ENCODE measurements at regions not wholly inside any gene's neighbourhood (a gene's known extent, or its start where the extent isn't known, plus 50 kb on each side); places are given as distances from the start of the nearest gene placed in this dataset.

- no peak for DNase-seq
Measured at GRCh38 chr6:121828146-121828886, 392.9 kb downstream of the GJA1 start.

DNA sequence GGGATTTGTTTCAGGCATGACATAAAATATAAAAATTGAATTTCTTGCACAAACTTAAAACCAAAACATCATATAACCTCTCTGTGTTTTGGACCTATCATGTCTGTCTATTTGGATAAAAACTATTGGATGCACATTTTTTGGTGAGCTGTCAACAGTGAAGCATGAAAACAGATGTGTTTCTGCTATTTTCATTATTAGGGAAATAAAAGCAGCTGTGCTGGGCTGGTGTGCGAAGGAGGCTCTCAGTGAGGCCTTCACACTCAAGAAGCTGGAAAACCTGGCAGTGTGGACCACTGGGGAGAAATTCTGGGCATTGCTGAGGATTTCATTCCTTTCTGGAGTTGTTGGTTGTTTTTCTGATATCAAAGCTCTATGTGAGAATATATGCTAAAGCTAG, 395.3 kb downstream of the GJA1 start:
- no peak for DNase-seq

GRCh38 chr6:121835662-121836061, 400.2 kb downstream of the GJA1 start:
- DNase-seq: no peak

- DNase-seq: no peak
Measured at GRCh38 chr6:121837545-121838229, 402.2 kb downstream of the GJA1 start.

- no peak for DNase-seq
Measured at GRCh38 chr6:121838842-121839241, 403.4 kb downstream of the GJA1 start.

- DNase-seq: no peak
Measured at GRCh38 chr6:121839896-121840295, 404.4 kb downstream of the GJA1 start.

DNA sequence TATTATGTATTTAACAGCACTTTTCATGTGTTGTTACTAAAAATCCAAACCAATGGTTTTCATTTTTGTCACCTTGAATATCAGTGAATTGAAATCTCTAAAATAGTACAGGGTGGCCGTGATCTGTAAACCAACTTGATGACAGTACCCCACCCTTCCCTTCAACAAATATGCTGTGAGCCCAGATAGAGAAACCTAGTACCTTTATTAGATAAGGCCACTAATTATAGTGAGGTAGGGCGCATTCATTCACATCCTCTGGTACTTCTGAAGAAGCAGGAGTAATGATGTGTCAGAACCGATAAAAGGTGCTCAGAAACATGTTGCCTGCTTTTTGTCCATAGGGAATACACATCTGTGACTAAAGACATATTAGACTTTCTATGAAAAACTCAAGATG, 409.5 kb downstream of the GJA1 start:
- no peak for DNase-seq

DNA sequence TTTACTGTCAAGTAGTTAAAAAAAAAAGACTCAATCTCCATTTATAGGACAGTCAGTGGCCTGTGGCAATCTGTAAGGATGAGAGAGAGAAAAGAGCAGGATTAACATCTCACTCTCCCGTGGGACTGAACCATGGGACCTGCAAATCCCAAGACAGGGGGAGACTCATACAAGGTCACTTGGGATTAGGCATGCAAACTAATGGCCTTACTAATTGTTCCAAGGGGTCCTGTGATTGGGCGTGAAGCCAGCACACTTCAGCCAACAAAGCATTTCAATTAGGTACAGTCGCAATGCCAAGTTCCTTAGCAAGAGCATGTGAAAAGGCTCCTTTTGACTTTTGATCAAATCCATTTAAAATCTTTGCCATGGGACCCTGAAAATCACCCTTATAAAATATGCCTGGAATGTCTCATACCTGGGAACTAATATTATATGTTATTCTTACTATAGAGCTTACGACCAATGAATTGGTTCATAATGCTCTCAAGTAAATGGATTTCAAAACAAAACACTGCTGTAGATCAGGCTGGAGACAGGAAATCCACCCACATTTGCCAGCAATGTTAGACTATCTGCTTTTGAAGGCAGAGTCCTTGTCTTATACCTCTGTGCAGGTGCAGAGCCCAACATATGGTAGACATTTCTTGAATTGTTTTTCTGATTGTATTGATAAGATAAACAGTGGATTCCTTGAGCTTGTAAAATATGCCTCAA, 412.5 kb downstream of the GJA1 start:
- DNase-seq: no peak

DNA sequence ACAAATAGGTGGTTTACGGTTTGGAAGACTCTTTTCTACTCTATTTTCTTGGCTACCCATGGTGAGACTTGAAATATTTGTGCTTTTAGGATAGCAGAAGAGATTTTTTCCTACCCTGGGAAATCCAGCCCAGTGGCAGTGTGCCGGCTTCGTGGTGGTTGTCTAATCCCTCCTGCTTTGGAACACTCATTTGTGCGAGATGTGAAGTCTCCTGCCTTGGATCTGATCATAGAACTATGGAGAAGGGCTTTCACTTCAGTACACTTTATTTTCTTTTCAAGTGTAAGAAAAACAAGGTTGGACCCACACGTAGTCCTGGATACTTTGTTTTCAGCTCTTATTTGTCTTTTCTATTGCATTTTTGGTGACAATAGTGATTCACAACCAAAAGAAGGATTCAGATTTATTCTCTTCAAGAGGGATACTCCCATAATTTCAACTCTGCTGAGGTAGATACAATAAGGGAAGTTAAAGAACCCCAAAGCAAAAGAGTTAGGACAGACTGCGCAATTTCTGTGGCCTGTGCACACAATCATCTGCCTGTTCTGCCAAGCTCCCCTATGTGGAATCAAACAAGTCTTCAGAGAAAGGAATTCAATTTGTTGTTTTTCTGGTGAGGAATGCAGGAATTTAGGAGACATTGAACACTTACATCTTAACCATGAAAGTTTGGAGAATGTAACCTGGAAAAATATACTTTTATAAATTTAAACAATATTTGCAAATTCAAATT, 413.2 kb downstream of the GJA1 start:
- no peak for DNase-seq

GRCh38 chr6:121849477-121849876, 414.0 kb downstream of the GJA1 start:
- no peak for DNase-seq

DNA sequence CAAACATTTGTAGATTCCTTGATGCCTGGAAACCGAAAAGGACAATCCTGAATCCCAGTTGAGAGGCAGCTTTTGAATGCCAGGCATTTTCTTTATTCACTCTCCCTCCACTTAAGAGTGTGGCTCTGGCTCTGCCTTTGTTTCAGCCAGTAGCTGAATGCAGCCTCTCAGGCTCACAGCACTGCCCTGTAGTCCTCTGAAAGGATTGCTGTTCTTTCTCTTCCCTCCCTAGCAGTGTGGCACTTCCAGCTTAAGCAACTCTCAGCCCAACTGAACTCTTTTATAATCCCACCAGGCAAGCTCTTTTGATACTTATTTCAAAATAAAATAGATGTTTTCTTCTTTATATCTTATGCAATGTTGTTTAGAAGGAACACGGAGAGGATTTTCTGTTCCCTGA, 415.6 kb downstream of the GJA1 start:
- DNase-seq: no peak

GRCh38 chr6:121853686-121854085, 418.2 kb downstream of the GJA1 start:
- no peak for DNase-seq

- no peak for DNase-seq
Measured at GRCh38 chr6:121855521-121855920, 420.1 kb downstream of the GJA1 start.

DNA sequence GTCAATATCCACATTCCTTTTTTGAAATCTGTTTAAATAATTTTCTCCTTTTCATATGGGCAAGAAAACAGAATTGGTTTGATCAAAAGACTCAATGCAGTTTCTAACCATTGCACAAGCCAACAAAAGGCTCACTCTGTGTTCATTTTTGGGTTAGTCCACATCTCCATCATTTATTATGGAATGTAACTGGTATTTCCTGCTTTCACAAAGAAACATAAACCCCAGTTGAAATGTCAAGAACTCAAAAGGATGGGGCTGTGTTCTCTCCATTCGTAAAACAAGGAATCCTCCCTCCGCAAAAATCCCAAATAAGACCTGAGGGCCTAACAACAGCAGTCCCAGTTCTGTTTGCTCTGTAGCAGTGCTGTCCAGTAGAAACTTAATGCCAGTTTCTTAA, 420.9 kb downstream of the GJA1 start:
- DNase-seq: no peak

GRCh38 chr6:121857551-121857950, 422.1 kb downstream of the GJA1 start:
- DNase-seq: no peak

DNA sequence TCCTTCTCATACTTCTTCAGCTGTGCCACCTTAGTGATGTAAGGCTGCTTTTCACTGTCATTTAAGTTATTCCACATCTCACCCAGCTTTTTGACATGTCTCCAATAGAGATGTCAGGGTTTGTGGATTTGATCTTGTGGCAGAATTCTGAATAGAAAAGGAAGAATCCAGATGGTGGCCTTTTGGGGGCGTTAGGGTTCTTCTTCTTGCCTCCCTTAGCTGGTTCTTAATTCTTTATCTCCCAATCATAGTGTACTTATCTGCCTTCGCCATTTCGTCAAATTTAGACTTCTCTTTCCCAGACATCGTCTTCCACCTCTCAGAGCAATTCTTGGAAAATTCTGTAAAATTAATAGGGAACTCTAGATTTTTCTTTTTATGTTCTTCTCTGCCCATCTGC, 422.9 kb downstream of the GJA1 start:
- no peak for DNase-seq

DNA sequence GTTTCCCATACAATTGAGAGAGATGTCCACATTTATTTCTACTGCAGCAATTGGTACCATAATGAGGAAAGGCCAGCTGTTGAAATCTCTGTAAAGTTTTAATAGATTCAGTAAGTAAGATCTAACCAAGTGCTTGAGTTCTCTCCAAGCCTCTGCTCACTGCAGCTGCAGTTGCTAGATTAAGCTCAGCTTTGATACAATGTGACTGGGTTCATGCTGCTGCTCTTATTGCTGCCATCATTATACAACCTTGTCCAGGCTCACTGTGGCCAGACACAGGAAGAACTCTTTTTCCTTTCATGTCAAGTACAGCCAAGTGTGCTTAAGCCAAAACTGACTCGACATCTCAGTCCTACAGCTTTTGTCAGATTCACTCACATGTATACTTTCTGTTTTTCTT, 423.5 kb downstream of the GJA1 start:
- no peak for DNase-seq

- no peak for DNase-seq
Measured at GRCh38 chr6:121865811-121866210, 430.4 kb downstream of the GJA1 start.

GRCh38 chr6:121867095-121867494, 431.6 kb downstream of the GJA1 start:
- no peak for DNase-seq

DNA sequence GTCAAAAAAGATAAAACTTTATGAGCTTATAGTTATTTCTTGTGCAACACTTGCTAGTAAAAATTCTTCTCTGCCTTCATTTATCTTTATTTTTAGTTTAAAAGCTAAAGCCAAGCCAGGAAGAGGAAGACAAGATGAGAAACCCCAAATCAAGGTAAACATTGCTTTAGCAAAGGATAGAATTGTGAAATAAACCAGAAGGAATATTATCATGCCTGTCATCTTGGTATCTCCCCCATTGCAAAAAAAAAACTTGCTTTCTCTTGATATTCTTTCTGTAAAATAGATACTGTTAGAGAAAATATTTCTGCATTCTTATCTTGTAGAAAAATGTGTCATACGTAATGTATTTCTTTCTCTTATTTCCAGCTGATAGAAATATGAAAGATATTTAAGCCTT, 432.8 kb downstream of the GJA1 start:
- DNase-seq: no peak

- no peak for DNase-seq
Measured at GRCh38 chr6:121873595-121873994, 438.1 kb downstream of the GJA1 start.

- no peak for DNase-seq
Measured at GRCh38 chr6:121876721-121877120, 441.3 kb downstream of the GJA1 start.

DNA sequence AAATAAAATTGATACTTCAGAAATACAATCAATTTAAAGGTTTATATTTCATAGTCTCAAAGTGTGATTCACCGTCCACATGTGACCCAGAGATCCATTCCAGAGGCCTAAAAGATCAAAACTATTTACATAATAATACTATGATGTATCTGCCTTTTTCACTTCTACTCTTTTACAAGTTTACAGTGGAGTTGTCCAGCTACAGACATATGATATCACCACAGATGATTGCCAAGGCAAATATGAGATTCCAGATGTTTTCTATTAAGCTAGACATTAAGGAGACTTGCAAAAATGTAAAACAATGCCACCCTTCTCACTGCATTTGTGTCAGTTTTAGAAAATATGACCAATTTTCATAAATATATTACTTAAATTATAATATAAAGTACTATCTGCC, 443.7 kb downstream of the GJA1 start:
- no peak for DNase-seq

All from occipital lobe (tissue), 1 donor.